Breast epithelium (tissue), 4 donors: ENCODE measurements at regions not wholly inside any gene's neighbourhood (a gene's known extent, or its start where the extent isn't known, plus 50 kb on each side); places are given as distances from the start of the nearest gene placed in this dataset.

Source experiments
- DNase-seq, 2 donors: peaks; one replicate each; pipeline ENCODE4 v3.0.0-alpha.2; 2019; ENCODE audit warnings: low spot score in 2 of 2
- H3K27ac ChIP-seq, 2 donors: fragments of 200-600 bp; sonication (generic) in 1 of 2; one replicate each; pipeline ENCODE4 v1.5.1; 2016 to 2019; ENCODE audit warnings: mild to moderate bottlenecking in 1 of 2
- H3K27me3 ChIP-seq, 2 donors: fragments of 200-600 bp; sonication (generic) in 1 of 2; one replicate each; pipeline versions ENCODE4 v1.5.1 to v1.6.0; 2017 to 2019; ENCODE audit warnings: control low read depth in 1 of 2, mild to moderate bottlenecking in 1 of 2
- H3K36me3 ChIP-seq: fragments of 200-600 bp; one replicate; pipeline ENCODE4 v1.5.1; 2019
- H3K4me1 ChIP-seq, 2 donors: fragments of 200-600 bp; sonication (generic); one replicate each; pipeline ENCODE4 v1.5.1; 2016 to 2019; ENCODE audit warnings: control low read depth in 1 of 2
- H3K4me3 ChIP-seq, 3 donors: fragments of 200-600 bp; sonication (generic); 1 replicate in 2 of 3; 2 replicates in 1 of 3; pipeline ENCODE4 v1.5.1; 2016 to 2019; ENCODE audit warnings: mild to moderate bottlenecking in 3 of 3, moderate library complexity in 2 of 3
- H3K9me3 ChIP-seq, 2 donors: fragments of 200-600 bp; sonication (generic) in 1 of 2; one replicate each; pipeline ENCODE4 v1.5.1; 2016 to 2019; ENCODE audit warnings: control low read depth in 1 of 2
- CTCF ChIP-seq, 3 donors: fragments of 450-650 bp; IDR thresholded peaks; one replicate each; pipeline ENCODE4 v1.5.1; 2016 to 2017; ENCODE audit warnings: antibody characterized with exemption in 3 of 3, mild to moderate bottlenecking in 3 of 3, moderate library complexity in 3 of 3
- POLR2A ChIP-seq: fragments of 450-650 bp; IDR thresholded peaks from one replicate; pipeline ENCODE4 v1.6.1; 2016; ENCODE audit warnings: antibody characterized with exemption, mild to moderate bottlenecking, moderate library complexity
- POLR2AphosphoS5 ChIP-seq, 3 donors: sonication (generic); formaldehyde crosslinking; IDR thresholded peaks; one replicate each; pipeline ENCODE4 v1.6.1; 2017; ENCODE audit warnings: antibody characterized with exemption in 3 of 3
- intact Hi-C: fragments of 100-400 bp; cut with DNase I; formaldehyde crosslinking; loops from one replicate; pipeline ENCODE4 v1.15.1; 2023; ENCODE audit warnings: low total_unique reads

- no peak overlapping the region for H3K4me3 ChIP-seq
- no peaks in the 10 kb centered on the region for H3K27me3 ChIP-seq
- no peak for DNase-seq
- intact Hi-C loops = loop anchor here (2.0 kb wide), 1 partner anchor 41 kb away; no protein-coding TSS in a partner anchor
- H3K27ac ChIP-seq = no peak overlapping the region
- no peaks in the 10 kb centered on the region for H3K9me3 ChIP-seq
- H3K36me3 ChIP-seq = no peaks in the 10 kb centered on the region
- H3K4me1 ChIP-seq = no peaks in the 10 kb centered on the region
- TF ChIP-seq CTCF (IDR thresholded peaks at IDR 0.05) (no peak), POLR2AphosphoS5 (IDR thresholded peaks at IDR 0.05) (no peak), POLR2A (no peak)
Observed at GRCh38 chr3:106566277-106566676, 697.5 kb upstream of the CBLB start.

- Histone ChIP-seq H3K27me3 (no peaks in the 10 kb centered on the region), H3K36me3 (no peaks in the 10 kb centered on the region), H3K27ac (no peak overlapping the region), H3K4me3 (no peak overlapping the region), H3K9me3 (no peaks in the 10 kb centered on the region), H3K4me1 (no peaks in the 10 kb centered on the region)
- intact Hi-C loops = no loop called here
- DNase-seq = no peak
- TF ChIP-seq POLR2A = no peak
- TF ChIP-seq CTCF (IDR thresholded peaks at IDR 0.05) = no peak
- TF ChIP-seq POLR2AphosphoS5 (IDR thresholded peaks at IDR 0.05) = no peak
Observed at GRCh38 chr3:106570426-106570825, 701.6 kb upstream of the CBLB start.

- TF ChIP-seq CTCF (IDR thresholded peaks at IDR 0.05) (no peak), POLR2AphosphoS5 (IDR thresholded peaks at IDR 0.05) (no peak), POLR2A (no peak)
- no peak overlapping the region for H3K27ac ChIP-seq
- intact Hi-C loops = no loop called here
- no peak overlapping the region for H3K4me3 ChIP-seq
- H3K27me3 ChIP-seq = no peaks in the 10 kb centered on the region
- H3K36me3 ChIP-seq = no peaks in the 10 kb centered on the region
- H3K9me3 ChIP-seq = no peaks in the 10 kb centered on the region
- H3K4me1 ChIP-seq = no peaks in the 10 kb centered on the region
- DNase-seq = no peak
Observed at GRCh38 chr3:106573605-106574004, 704.8 kb upstream of the CBLB start.

GRCh38 chr3:106575029-106575428 lies 706.2 kb upstream of the CBLB start:
- no peak overlapping the region for H3K4me3 ChIP-seq
- DNase-seq = no peak
- TF ChIP-seq CTCF (IDR thresholded peaks at IDR 0.05) = no peak
- no peak for TF ChIP-seq POLR2AphosphoS5 (IDR thresholded peaks at IDR 0.05)
- TF ChIP-seq POLR2A = no peak
- H3K27ac ChIP-seq = no peak overlapping the region
- H3K27me3 ChIP-seq = no peaks in the 10 kb centered on the region
- H3K36me3 ChIP-seq = no peaks in the 10 kb centered on the region
- H3K9me3 ChIP-seq = no peaks in the 10 kb centered on the region
- intact Hi-C loops = no loop called here
- no peaks in the 10 kb centered on the region for H3K4me1 ChIP-seq

GRCh38 chr3:106577241-106577640 lies 708.4 kb upstream of the CBLB start:
- no peak for DNase-seq
- no peaks in the 10 kb centered on the region for H3K36me3 ChIP-seq
- no peak overlapping the region for H3K27ac ChIP-seq
- no peak overlapping the region for H3K4me3 ChIP-seq
- H3K9me3 ChIP-seq = no peaks in the 10 kb centered on the region
- intact Hi-C loops = no loop called here
- no peaks in the 10 kb centered on the region for H3K27me3 ChIP-seq
- no peaks in the 10 kb centered on the region for H3K4me1 ChIP-seq
- TF ChIP-seq POLR2AphosphoS5 (IDR thresholded peaks at IDR 0.05) (no peak), CTCF (IDR thresholded peaks at IDR 0.05) (no peak), POLR2A (no peak)
